Colon (tissue), 2 donors: ENCODE measurements at regions not wholly inside any gene's neighbourhood (a gene's known extent, or its start where the extent isn't known, plus 50 kb on each side); places are given as distances from the start of the nearest gene placed in this dataset.
"Not testable (repeated sequence)": the region's sequence is repeated elsewhere in the genome, so short reads cannot be mapped to it uniquely, and the experiment has no call there.

Source experiments
- FAIRE-seq: peaks from 2 replicates; lab custom pipeline; 2012; peaks lifted over from hg19 to GRCh38; lab: Jason Lieb, UNC
- donor health status: control.
- donor health status: control.

GRCh38 chr5:17400724-17401469, 97.1 kb upstream of the TAF11L2 start:
- no peak for FAIRE-seq

DNA sequence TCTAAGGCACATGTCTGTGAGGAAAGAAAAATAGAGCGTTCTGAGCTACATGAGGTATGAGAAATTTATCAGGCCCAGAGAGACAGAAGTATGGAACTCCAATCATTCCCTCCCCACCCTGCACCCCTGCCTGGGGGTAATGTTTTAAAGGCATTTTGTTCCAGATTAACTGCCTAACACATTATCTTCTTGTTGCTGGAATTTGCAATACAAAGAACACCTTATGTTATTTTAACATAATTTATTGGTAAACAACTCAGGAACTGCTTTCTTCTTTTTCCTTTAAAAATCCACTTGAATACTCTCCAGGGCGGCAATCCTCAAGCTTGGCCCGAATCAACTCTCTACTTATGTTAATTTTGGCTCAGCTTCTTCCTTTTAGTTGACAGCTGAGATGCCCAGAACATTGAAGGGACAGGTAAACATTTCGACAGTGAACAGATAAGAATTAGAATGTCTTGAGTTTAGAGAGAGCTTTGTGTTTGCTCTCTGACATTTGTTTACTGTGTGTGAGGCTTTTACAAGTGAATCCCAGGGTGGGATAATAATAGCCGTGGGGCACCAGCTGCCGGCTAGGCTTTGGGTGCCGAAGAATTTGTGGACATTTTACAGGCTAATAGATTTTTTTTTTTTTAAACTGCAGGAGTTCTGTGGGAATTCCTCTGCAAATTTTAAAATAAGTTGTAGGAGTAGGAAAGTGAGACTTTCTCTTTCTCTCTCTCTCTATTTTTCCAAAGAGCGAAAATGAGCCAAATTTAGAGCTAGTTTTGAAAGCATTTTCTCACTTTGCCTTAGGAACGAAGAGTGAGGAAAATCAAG, 96.4 kb upstream of the TAF11L2 start:
- no peak for FAIRE-seq

- no peak for FAIRE-seq
Measured at GRCh38 chr5:17402289-17403121, 95.5 kb upstream of the TAF11L2 start.

DNA sequence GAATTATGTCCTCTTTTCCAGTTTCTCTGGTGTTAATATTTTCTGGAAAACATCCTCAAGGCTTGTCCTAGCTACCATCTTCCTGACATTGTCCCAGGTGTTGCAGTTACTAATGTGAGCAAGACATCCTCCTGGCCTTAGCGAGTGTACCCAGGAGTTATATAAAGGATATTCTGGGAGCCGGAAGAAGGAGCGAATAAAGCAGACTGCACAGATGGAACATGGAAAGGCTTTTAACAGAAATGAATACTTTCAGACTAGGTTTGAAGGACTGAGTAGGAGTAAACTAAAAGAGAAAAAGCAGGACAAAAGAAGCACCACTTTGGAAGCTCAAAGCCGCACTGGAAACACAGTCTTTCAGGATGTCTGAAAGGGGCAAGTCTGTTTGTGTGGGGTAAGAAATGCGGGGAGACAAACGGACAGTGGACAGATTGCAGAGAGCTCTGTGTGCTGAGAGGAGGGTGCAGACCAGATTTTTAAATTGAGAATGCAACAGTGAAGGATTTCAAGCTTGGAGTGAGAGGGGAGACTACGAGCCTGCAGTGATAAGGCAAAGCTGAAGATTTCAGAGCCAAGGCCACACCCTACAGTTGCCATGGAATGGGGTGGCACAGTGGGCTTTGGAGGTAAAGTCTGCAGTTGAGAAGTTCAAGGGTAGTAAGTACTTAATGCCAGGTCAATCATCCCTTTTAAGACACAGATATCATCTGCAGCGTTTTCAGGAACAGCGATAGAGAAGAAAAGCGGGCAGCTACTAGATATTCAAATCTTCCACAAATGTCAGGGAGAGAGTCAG, 94.1 kb upstream of the TAF11L2 start:
- FAIRE-seq: no peak

DNA sequence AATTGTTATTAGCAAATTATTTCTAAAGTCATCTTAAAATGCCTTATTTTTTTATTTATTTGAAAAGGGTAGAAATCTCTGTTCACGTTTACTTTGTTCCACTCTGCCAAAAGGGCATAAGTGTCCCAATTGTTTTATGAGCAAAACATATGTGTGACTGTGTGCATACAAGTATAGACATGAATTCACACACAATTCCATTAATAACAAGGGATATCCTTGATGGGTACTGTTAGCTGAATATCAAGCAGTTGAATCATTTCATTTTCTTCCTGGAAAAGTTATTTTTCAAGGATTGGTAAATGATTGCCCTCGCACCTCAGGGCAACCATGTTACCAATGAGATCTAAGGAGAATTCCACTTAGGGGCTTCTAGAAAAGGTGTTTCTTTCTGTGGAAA, 92.1 kb upstream of the TAF11L2 start:
- FAIRE-seq: no peak

DNA sequence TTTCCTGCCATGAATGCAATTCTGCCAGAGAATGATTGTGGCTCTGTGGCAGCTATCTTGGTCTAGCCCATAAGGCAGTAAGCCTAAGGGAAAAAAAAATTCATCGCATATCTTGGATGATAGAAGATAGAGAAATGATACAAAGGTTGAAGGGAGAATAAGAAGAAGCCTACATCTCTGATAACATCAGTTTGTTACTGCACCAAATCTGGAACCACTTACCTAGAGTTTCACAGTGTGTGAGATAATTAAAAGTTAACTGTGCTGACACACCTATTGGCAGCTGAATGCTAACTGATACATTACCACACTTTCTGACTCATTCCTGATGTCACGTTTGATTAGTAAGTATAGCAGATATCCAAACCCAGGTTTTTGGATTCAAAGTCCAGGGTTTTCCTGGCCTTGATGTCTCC, 91.6 kb upstream of the TAF11L2 start:
- no peak for FAIRE-seq

DNA sequence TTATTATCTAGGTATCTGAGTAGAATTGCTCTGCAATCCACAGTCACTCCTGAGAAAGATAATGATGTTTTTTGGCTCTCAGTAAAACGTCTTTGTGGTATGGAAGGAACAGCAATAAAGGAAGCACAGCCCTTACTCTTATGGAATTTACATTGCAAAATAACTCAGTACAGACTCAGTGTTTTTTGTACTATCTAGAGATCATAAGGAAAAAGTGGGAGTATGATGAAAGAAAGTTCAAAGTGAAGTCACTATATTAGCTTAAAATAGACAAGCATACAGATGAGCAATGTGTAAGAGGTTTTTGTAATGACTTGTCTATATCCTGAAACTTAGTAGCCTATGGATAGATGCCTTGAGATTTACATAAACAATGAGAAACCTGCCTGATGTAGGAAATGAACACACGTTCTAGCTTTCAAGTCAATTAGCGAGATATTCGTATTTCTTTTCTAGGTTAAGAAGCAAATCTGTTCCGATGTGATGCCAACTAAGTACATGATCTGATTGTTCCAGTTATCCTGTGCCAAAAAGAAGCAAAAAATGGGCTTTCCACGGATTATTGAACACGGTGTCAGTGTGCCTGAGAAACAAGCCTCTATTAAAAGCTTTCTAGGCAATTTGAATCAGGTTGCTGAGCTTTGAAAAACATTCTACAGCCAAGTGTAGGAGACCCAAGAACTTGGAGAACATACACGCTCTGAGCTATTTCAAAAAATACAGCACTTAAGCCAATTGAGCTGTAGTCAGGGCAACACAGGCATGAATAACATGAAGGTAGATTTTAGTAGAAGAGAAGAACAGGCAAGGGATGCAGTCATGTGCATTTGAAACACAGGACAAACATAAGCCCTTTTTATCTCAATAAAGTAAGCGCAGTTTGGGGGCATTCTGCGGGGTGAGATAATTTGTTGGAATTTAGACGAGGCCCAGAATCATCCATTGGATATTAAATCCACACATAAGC, 86.3 kb upstream of the TAF11L2 start:
- no peak for FAIRE-seq

DNA sequence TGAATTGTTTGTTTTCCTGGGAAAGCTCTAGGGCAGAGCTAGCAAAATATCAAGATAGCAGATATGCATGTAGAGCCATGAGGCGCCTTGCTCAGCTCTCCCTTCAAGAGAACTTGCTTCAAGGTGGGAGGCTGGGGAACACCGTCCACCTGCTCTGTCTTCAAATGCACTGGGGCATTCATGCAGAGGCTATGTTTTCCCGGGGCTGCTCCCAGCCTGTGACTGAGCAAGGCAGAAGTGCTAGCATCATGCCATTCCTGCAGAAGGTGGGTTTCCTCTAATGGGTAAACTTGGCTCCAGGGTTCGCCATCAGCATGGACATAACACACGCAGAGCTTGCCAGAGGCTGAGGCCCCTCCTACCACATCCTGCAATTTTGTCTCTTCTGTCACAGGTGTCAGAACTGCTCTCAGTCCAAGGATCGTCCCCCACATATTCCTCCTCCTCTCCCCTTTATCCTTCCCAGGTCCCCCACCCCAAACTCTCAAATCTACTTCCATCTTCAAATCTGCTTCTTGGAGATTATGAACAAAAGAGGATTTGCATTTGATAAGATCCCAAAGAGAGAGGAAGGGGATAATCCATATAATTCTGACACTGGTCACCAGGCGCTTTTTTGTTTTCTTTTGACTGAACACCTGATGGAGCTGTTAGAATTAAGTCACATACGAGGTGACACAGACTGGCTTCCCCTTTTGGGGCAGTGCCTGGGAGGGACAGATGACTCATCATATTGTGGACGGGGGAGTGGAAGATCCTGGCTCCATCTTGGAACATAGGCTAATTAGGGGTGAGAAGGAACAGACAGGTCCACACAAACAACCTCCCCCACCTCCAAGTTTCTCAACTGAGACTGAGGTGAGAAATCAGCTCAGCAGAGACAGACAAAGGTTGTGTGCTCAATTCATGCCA, 85.0 kb upstream of the TAF11L2 start:
- no peak for FAIRE-seq

GRCh38 chr5:17413691-17414090, 84.3 kb upstream of the TAF11L2 start:
- no peak for FAIRE-seq

GRCh38 chr5:17415321-17415758, 82.7 kb upstream of the TAF11L2 start:
- FAIRE-seq: no peak

GRCh38 chr5:17416374-17416773, 81.7 kb upstream of the TAF11L2 start:
- FAIRE-seq: not testable (repeated sequence)

GRCh38 chr5:17424674-17425073, 73.4 kb upstream of the TAF11L2 start:
- no peak for FAIRE-seq

GRCh38 chr5:17425385-17426070, 72.5 kb upstream of the TAF11L2 start:
- FAIRE-seq: no peak

DNA sequence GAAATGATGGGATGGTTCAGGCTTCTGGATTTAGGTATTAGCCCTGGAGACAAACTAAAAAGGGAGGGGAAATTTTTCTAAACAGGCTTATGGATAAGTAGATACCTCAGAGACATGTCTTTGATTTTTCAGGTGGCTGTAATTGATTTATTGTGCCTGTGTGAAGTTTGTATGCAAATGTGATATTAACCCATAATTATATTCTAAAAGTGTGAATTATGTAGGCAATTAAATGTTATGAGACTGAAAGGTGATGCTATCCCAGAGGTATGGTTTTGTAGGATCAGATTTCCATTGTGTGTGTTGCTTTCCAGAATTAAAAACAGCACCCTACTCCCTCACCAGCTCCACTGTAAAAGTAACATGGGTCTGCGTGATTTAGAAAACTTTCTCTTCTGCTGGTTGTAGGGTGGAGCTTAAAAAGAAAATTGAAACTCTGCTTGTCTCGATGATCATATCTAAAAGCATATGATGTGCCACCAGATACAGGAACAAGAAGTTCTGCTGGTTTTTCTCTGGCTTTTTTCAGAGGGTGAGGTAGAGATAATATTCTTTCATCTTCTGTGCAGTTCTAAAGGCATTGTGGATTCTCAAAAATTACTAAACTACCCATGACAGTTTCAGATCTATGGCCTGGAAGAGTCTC, 71.8 kb upstream of the TAF11L2 start:
- FAIRE-seq: no peak

- FAIRE-seq: no peak
Measured at GRCh38 chr5:17428176-17428800, 69.7 kb upstream of the TAF11L2 start.

- FAIRE-seq: no peak
Measured at GRCh38 chr5:17429353-17429752, 68.7 kb upstream of the TAF11L2 start.

DNA sequence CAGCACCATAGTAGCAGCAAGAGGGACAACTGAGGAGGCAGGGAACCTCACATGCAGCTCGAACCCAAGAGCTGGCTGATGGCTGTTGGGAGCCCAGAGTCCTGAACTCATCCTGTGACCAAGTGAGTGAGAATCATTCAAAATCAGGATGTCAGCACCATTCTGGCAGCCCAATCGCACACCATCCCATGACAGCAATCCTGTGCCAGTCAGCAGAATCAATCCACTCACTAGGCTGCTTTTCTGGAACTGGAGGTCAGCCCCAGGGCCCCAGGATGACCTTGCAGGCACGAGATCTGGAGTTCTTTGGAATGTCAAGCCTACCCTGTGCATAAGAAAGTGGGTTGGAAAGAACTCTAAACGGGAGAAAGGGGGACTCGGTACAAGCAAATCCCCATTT, 67.8 kb upstream of the TAF11L2 start:
- FAIRE-seq: no peak
